Glomerular visceral epithelial cell (primary cell): ENCODE measurements at regions not wholly inside any gene's neighbourhood (a gene's known extent, or its start where the extent isn't known, plus 50 kb on each side); places are given as distances from the start of the nearest gene placed in this dataset.
"Not testable (repeated sequence)": the region's sequence is repeated elsewhere in the genome, so short reads cannot be mapped to it uniquely, and the experiment has no call there.

Source experiments
- DNase-seq: peaks from one replicate; pipeline ENCODE4 v3.0.0-alpha.2; 2016; ENCODE audit errors: extremely low spot score

- DNase-seq: no peak
Observed at GRCh38 chr3:104906001-104906639, 460.6 kb upstream of the ALCAM start.

DNA sequence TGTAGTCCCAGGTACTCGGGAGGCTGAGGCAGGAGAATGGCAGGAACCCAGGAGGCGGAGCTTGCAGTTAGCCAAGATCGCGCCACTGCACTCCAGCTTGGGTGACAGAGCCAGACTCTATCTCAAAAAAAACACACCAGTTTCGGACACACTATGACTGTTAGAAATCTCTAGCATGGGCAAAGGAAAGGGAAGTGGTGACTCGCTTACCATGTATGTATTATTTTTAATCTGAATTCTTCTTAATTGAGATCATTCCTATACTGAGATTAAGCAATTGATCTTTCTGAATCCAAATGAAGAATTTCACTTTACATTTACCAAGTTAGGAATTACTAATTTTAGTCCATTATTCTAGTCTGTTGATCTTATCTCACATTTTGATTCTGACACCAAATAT is 459.2 kb upstream of the ALCAM start:
- peak; percentile 59 for DNase-seq

DNA sequence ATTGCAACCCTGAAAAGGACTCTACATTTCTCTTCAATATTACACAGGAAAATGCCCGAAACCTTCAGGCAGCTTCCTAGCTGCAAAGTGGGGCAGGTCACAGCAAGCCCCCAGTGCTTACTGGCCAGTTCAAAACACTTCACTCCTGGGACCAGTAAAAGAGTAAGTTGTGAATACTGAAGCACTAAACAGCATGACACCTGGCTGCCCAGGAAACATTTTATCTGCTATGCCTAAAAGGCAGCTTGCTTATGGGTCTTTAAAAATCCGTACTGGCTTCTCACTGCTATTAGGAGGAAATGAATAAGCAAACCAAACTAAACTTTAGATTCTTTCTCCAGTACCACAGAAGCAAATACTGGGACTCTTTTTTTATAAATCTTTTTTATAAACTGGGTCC is 457.9 kb upstream of the ALCAM start:
- peak; percentile 2 for DNase-seq

DNA sequence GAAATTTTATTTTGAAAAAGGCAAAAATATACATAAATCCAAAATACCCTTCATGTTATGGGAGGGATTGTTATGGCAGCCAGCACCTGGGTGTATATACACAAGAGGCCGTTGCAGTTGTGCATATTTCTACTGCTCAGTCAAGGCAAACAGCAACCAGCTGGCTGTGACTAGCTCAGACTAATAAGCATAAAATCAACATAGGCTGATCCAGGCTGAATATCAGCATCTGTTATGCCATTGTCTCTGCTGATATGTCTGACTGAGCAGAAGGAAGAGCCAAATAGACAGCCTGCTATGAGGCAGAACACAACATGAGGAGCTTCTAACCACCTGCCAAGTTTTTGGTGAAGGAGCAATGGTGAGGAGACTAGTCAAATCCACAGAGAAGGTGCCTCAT is 457.5 kb upstream of the ALCAM start:
- peak; percentile 56 for DNase-seq

- DNase-seq: no peak
Observed at GRCh38 chr3:104909721-104910120, 457.0 kb upstream of the ALCAM start.

DNA sequence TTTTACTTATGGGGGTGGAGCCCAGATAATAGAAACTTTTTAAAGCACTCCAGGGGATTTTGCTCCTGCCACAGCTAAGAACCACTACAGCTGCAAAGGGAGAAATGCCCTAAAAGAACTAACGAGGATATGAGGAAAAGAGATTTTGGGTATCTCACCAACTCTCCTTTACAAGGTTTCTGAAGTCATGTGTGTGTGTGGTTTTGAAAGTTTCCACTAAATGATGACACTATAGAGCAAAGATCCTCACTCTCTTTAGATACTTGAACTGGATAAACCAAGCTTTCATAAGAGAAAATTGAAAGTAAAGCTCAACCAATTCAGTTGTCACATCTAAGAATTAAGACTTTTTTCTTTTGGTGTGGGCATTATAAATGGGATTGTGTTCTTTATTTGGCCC is 455.3 kb upstream of the ALCAM start:
- no peak for DNase-seq

- no peak for DNase-seq
Observed at GRCh38 chr3:104916971-104917370, 449.7 kb upstream of the ALCAM start.

GRCh38 chr3:104920512-104920911 is 446.2 kb upstream of the ALCAM start:
- DNase-seq: no peak

GRCh38 chr3:104933972-104934371 is 432.7 kb upstream of the ALCAM start:
- DNase-seq: no peak

DNA sequence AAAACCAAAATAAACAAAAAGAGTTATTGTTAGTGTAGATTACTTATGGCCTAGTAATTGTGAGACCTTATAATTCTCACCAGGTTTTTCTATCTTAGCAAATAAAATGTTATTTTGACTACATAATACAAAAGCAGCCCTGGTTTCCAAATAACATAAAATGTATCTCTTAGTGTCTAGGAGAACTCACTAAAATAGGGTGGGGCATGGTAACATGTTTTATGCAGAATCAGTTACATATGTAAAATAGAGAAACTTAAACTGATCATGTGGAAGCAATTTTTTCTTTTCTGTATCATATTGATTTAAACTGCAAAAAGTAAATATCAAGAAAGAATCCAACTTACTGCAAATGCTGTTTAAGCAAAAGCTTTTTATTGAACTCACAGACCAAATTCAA is 431.1 kb upstream of the ALCAM start:
- no peak for DNase-seq

DNA sequence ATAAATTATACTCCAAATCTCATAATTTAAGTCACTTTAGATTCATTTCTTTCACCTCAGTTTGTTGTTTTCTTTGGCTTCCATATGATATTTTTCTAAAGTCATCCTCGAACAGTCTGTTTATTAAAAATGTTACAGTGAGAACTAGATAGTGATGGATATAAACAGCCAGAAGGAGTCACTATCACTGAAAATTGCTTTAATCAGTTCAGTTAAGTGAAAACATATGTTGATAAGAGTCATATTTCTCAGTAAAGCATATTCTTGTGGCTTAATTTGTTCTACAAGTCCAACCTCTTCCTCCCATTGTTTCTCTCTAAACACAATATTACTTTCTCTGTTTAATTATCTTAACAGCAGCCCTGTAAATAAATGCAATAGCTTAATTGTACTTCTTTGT is 427.5 kb upstream of the ALCAM start:
- DNase-seq: no peak

- DNase-seq: no peak
Observed at GRCh38 chr3:104941785-104942184, 424.9 kb upstream of the ALCAM start.

DNA sequence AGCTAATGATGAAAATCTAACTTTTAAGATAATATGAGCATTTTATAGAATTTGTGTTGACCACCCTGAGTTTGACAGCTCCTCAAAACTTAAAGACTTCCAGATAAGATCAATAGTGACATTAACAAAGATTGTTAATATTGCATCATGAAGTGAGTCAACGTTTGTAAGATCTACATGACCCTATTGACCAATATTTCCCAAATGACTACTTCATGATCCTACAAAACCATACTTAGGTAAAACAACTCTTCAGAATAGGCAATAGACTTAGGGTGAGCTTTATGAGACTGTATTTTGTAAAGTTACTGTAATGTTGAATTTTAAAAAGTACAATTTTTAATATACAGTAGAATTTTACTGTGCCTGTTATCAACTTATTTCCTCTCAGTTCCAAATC is 422.7 kb upstream of the ALCAM start:
- DNase-seq: no peak

- no peak for DNase-seq
Observed at GRCh38 chr3:104947943-104948342, 418.8 kb upstream of the ALCAM start.

- not testable (repeated sequence) for DNase-seq
Observed at GRCh38 chr3:104949810-104950209, 416.9 kb upstream of the ALCAM start.

GRCh38 chr3:104951426-104951825 is 415.3 kb upstream of the ALCAM start:
- DNase-seq: no peak

- peak; percentile 53 for DNase-seq
Observed at GRCh38 chr3:104952146-104952972, 414.4 kb upstream of the ALCAM start.

DNA sequence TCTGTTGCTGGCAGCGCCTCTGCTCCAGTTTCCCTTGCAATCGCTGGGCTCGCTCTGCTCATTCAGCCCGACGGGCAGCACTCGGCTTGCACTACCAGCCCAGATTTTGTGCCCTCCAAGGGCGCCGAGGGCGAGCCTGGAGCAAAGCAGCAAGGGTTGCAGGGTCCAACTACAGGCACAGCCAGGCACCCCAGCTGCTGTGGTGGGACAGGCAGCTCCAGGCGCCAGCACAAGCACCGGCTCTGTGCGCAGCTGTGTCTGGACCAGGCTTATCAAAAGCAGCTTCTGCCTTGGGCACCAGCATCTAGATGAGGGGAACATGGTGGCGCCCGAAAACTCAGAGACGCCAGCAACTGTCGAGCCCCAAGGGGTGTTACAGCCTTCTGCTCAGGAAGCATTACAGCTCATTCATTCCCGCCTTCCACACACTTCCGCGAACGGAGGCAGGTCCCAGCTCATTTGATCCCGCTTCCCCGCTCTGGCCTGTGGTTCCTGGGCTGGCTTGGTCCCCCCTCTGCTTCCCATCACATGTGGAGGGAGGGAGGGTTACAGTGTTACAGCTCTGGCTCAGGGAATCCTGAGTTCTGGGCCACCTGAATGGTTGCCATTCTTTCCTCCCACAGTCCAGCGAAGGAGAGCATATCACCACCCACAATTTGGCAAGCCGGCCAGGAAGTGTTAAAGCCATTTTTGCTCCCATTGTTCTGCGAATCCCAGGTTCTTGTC is 409.9 kb upstream of the ALCAM start:
- DNase-seq: no peak

DNA sequence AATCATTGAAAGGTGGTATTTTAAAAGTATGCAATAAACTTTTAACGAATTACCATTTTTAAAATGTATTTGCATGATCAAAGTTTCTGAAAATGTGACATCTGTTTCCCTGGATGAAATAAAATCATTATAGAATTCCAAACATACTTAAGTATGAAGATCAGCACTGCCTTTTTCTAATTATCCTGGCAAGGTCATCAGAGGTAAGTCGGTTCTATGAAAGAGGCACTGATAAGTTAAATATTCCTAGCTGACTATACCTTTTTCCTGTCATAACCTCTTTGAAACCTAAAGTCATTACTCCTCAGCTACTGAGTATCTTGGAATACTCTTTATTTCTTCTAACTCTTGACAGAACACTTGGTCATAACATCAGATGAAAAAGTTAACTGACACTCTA is 406.1 kb upstream of the ALCAM start:
- DNase-seq: no peak

- no peak for DNase-seq
Observed at GRCh38 chr3:104961851-104962250, 404.9 kb upstream of the ALCAM start.

DNA sequence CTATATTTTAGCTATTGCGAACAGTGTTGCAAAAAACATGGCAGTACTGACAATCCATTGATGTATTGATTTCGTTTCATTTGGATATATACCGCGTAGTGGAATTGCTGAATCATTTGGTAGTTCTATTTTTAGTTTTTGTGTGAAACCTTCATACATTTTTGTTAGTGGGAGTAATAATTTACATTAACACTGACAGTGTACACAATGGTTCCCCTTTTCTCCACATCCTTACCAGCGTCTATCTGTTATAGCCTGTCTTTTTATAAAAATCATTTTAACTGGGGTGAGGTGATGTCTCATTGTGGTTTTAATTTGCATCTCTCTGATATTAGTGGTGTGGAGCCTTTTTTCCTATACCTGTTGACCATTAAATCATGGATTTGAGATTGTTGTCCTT is 392.4 kb upstream of the ALCAM start:
- DNase-seq: no peak

- no peak for DNase-seq
Observed at GRCh38 chr3:104977719-104978118, 389.0 kb upstream of the ALCAM start.

DNA sequence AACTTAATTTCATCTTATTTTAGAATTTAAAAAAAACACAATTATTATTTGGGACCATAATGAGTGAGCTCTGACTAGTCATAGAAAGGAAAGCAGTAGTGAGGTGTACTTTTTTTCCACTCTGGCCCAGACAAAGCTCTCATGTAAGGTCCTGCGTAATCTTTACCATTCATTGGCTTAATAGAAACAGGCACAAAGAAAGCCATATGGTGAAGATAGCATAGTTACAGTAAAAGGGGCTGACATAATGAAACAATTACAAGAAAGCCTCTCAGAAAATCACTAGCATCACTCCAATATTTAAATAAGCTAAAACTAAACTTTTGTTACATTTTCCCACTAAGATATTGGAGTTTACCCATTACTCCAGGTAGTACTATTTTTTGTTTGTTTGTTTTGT is 384.6 kb upstream of the ALCAM start:
- DNase-seq: no peak
